HG02973 (cell line): ENCODE measurements at regions not wholly inside any gene's neighbourhood (a gene's known extent, or its start where the extent isn't known, plus 50 kb on each side); places are given as distances from the start of the nearest gene placed in this dataset.

Experiments
- ATAC-seq: cut with Tn5 transposase; IDR thresholded peaks from one replicate; pipeline ENCODE4 v1.9.1; 2021; ENCODE audit warnings: moderate library complexity; ENCODE audit not compliant: unreplicated experiment

- no peak for ATAC-seq
Measured at GRCh38 chr5:157926977-157927376, 68.0 kb upstream of the CLINT1 start.

GRCh38 chr5:157925786-157926671 is 67.1 kb upstream of the CLINT1 start:
- ATAC-seq, result no peak

- ATAC-seq, result no peak
Measured at GRCh38 chr5:157924931-157925729, 66.2 kb upstream of the CLINT1 start.

GRCh38 chr5:157924490-157924889 is 65.5 kb upstream of the CLINT1 start:
- ATAC-seq, result no peak

- no peak for ATAC-seq
Measured at GRCh38 chr5:157923765-157924164, 64.8 kb upstream of the CLINT1 start.

GRCh38 chr5:157922026-157922425 is 63.1 kb upstream of the CLINT1 start:
- no peak for ATAC-seq

- ATAC-seq, result no peak
Measured at GRCh38 chr5:157920828-157921170, 61.9 kb upstream of the CLINT1 start.

GRCh38 chr5:157918811-157919742 is 60.1 kb upstream of the CLINT1 start:
- ATAC-seq, result no peak

- peak; percentile 53 for ATAC-seq
Measured at GRCh38 chr5:157917899-157918809, 59.2 kb upstream of the CLINT1 start.

GRCh38 chr5:157917491-157917890 is 58.5 kb upstream of the CLINT1 start:
- ATAC-seq, result no peak

- no peak for ATAC-seq
Measured at GRCh38 chr5:157915638-157916037, 56.7 kb upstream of the CLINT1 start.

GRCh38 chr5:157914151-157914788 is 55.3 kb upstream of the CLINT1 start:
- ATAC-seq, result no peak

GRCh38 chr5:157913575-157913974 is 54.6 kb upstream of the CLINT1 start:
- no peak for ATAC-seq

GRCh38 chr5:157912621-157913325 is 53.8 kb upstream of the CLINT1 start:
- peak; percentile 93 for ATAC-seq

GRCh38 chr5:157911568-157911967 is 52.6 kb upstream of the CLINT1 start:
- no peak for ATAC-seq
